Peyer's patch (tissue), 4 donors: ENCODE measurements at regions not wholly inside any gene's neighbourhood (a gene's known extent, or its start where the extent isn't known, plus 50 kb on each side); places are given as distances from the start of the nearest gene placed in this dataset.
"Not testable (repeated sequence)": the region's sequence is repeated elsewhere in the genome, so short reads cannot be mapped to it uniquely, and the experiment has no call there.

Source experiments
- CTCF ChIP-seq, 6 experiments: fragments of 450-650 bp in 4 of 6; fragments of 200-600 bp in 2 of 6; sonication (generic) in 1 of 6; IDR thresholded peaks; one replicate each; pipeline ENCODE4 v1.5.1; 2017 to 2019; ENCODE audit warnings: antibody characterized with exemption in 6 of 6, mild to moderate bottlenecking in 3 of 6, moderate library complexity in 1 of 6
- POLR2A ChIP-seq, 2 donors: fragments of 450-650 bp; IDR thresholded peaks; one replicate each; pipeline ENCODE4 v1.5.1; 2017; ENCODE audit warnings: antibody characterized with exemption in 2 of 2, mild to moderate bottlenecking in 2 of 2, moderate library complexity in 2 of 2

GRCh38 chr14:105678057-105678456 lies 151.7 kb downstream of the TMEM121 start:
- not testable (repeated sequence) for TF ChIP-seq CTCF, POLR2A (IDR thresholded peaks at IDR 0.05)
